GM18870 (cell line): ENCODE measurements at regions not wholly inside any gene's neighbourhood (a gene's known extent, or its start where the extent isn't known, plus 50 kb on each side); places are given as distances from the start of the nearest gene placed in this dataset.
"Not testable (repeated sequence)": the region's sequence is repeated elsewhere in the genome, so short reads cannot be mapped to it uniquely, and the experiment has no call there.

Experiments used
- ATAC-seq: cut with Tn5 transposase; IDR thresholded peaks from one replicate; pipeline ENCODE4 v1.9.1; 2021; ENCODE audit warnings: moderate library complexity; ENCODE audit not compliant: unreplicated experiment

- no peak for ATAC-seq
Measured at GRCh38 chr1:213415691-213416380, 364.8 kb downstream of the RPS6KC1 start.

GRCh38 chr1:213416461-213417224 lies 365.6 kb downstream of the RPS6KC1 start:
- ATAC-seq: no peak

GRCh38 chr1:213417225-213417820 lies 366.3 kb downstream of the RPS6KC1 start:
- no peak for ATAC-seq

GRCh38 chr1:213417846-213418245 lies 366.8 kb downstream of the RPS6KC1 start:
- no peak for ATAC-seq

- ATAC-seq: no peak
Measured at GRCh38 chr1:213418268-213419071, 367.4 kb downstream of the RPS6KC1 start.

- no peak for ATAC-seq
Measured at GRCh38 chr1:213419401-213420030, 368.5 kb downstream of the RPS6KC1 start.

- not testable (repeated sequence) for ATAC-seq
Measured at GRCh38 chr1:213421178-213421577, 370.1 kb downstream of the RPS6KC1 start.

GRCh38 chr1:213423041-213423440 lies 372.0 kb downstream of the RPS6KC1 start:
- ATAC-seq: no peak

- no peak for ATAC-seq
Measured at GRCh38 chr1:213423605-213424004, 372.6 kb downstream of the RPS6KC1 start.

GRCh38 chr1:213425376-213426030 lies 374.5 kb downstream of the RPS6KC1 start:
- no peak for ATAC-seq

- no peak for ATAC-seq
Measured at GRCh38 chr1:213429642-213430041, 378.6 kb downstream of the RPS6KC1 start.

- ATAC-seq: no peak
Measured at GRCh38 chr1:213435715-213436114, 384.7 kb downstream of the RPS6KC1 start.

GRCh38 chr1:213438339-213438738 lies 387.3 kb downstream of the RPS6KC1 start:
- no peak for ATAC-seq

GRCh38 chr1:213439703-213440102 lies 388.7 kb downstream of the RPS6KC1 start:
- ATAC-seq: no peak

GRCh38 chr1:213440766-213441165 lies 389.7 kb downstream of the RPS6KC1 start:
- no peak for ATAC-seq

GRCh38 chr1:213443415-213443814 lies 392.4 kb downstream of the RPS6KC1 start:
- ATAC-seq: no peak

GRCh38 chr1:213444224-213444623 lies 393.2 kb downstream of the RPS6KC1 start:
- peak; percentile 52 for ATAC-seq

GRCh38 chr1:213446496-213446895 lies 395.5 kb downstream of the RPS6KC1 start:
- ATAC-seq: no peak

- no peak for ATAC-seq
Measured at GRCh38 chr1:213448360-213448759, 397.3 kb downstream of the RPS6KC1 start.

- ATAC-seq: no peak
Measured at GRCh38 chr1:213448776-213449175, 397.7 kb downstream of the RPS6KC1 start.
